ENCODE measurements at regions not wholly inside any gene's neighbourhood (a gene's known extent, or its start where the extent isn't known, plus 50 kb on each side); places are given as distances from the start of the nearest gene placed in this dataset.

DNA sequence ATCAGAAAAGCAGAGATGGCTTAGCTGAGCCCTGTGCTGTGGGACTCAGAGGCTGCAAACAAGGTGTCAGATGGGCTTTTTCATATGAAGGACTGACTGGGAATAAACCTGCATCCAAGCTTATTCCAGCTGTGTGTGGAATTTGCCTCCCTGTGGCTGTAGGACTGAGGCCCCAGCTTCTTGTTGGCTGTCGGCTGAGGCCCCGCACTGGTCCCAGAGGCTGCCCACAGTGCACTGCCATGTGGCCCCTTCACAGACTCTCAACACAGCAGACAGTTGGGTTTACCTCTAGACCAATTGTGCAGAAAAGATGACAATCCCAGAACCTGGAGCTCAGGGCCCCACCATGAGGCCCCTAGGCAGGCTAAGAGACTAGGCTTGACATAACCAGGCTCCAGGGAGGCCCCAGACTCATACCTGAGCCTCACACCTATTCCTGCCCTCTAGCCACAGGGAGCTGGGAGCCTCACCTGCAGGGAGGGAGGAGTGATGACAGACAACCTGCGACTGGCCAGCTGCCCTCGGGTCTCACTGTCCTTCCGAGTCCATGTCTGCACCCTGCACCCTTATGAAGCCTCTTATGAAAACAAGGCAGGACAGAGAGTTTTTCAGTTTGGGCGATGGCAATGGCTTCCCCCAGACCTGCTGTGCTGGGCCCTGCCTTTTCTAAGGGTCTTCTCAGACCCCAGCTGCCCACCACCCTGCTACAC lies 615.5 kb downstream of the NPHP4 start:
- DNase-seq = peak; percentile 46
- peaks cover 0 to 1% (median 0%) of the 10 kb centered on the region in 4 donors for H3K9me3 ChIP-seq
- peaks cover 0 to 15% (median 0%) of the 10 kb centered on the region in 3 donors for H3K27me3 ChIP-seq
- WGBS, 2 donors = 71 to 85% methylated on average over 6 of the region's 6 CpGs
- intact Hi-C loops (cut with DNase I) = no loop called here
- H3K36me3 ChIP-seq = no peaks in the 10 kb centered on the region
- TF ChIP-seq, protein P1, sequence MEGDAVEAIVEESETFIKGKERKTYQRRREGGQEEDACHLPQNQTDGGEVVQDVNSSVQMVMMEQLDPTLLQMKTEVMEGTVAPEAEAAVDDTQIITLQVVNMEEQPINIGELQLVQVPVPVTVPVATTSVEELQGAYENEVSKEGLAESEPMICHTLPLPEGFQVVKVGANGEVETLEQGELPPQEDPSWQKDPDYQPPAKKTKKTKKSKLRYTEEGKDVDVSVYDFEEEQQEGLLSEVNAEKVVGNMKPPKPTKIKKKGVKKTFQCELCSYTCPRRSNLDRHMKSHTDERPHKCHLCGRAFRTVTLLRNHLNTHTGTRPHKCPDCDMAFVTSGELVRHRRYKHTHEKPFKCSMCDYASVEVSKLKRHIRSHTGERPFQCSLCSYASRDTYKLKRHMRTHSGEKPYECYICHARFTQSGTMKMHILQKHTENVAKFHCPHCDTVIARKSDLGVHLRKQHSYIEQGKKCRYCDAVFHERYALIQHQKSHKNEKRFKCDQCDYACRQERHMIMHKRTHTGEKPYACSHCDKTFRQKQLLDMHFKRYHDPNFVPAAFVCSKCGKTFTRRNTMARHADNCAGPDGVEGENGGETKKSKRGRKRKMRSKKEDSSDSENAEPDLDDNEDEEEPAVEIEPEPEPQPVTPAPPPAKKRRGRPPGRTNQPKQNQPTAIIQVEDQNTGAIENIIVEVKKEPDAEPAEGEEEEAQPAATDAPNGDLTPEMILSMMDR (IDR thresholded peaks at IDR 0.05) = no peak
- TF ChIP-seq EP300 (IDR thresholded peaks at IDR 0.05) (no peak), POLR2AphosphoS5 (IDR thresholded peaks at IDR 0.05) (no peak), POLR2A (IDR thresholded peaks at IDR 0.05) (no peak)
- H3K4me1 ChIP-seq = no peaks in the 10 kb centered on the region
- no peak overlapping the region for H3K4me3 ChIP-seq
- H3K27ac ChIP-seq = no peak overlapping the region

DNA sequence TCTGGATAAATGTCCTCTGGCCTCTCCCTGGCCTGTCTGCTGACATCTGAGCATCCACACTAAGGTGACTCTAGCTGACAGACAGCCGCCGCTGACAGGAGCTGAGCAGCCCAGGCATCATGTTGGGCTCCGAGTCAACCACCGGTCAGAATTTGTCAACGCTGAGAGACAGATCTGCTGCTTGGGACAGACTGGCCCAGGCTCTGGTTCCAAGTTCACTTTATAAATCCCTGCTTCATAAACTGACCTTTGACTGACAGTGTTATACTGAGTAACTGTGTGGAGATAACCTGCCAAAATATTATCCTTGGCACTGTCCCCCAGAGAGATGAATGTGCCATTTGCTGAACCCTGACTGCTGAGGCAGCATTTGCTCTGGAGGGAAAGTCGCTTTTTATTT lies 616.7 kb downstream of the NPHP4 start:
- no peaks in the 10 kb centered on the region for H3K36me3 ChIP-seq
- 85 to 90% methylated on average over 6 of the region's 6 CpGs for WGBS, 2 donors
- H3K27me3 ChIP-seq = peaks cover 0 to 13% (median 0%) of the 10 kb centered on the region in 3 donors
- no peak overlapping the region for H3K27ac ChIP-seq
- peaks cover 0 to 1% (median 0%) of the 10 kb centered on the region in 4 donors for H3K9me3 ChIP-seq
- TF ChIP-seq, protein P1 (IDR thresholded peaks at IDR 0.05) = no peak
- TF ChIP-seq POLR2AphosphoS5 (IDR thresholded peaks at IDR 0.05) (no peak), EP300 (IDR thresholded peaks at IDR 0.05) (no peak), POLR2A (IDR thresholded peaks at IDR 0.05) (no peak)
- no peak overlapping the region for H3K4me3 ChIP-seq
- intact Hi-C loops (cut with DNase I) = no loop called here
- no peaks in the 10 kb centered on the region for H3K4me1 ChIP-seq
- peak; percentile 39 for DNase-seq

DNA sequence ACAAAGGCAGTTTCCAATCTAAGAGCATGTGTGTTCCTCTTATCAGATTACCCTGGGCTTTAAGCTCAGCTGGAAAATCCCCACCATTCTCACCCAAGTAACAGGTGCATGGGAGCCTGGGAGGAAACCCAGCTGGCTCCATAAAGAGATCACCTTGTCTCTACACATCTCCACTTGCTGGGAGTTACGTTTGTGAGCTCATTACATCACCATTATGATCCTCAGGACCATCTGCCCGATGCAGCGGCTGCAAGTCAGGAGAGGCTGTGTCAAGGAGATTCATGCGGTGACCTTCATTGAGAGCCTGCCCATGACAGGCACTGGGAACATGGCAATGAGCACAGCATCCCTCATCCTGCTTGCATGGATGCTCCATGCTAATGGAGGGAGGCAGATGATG lies 618.0 kb downstream of the NPHP4 start:
- TF ChIP-seq POLR2AphosphoS5 (IDR thresholded peaks at IDR 0.05) = no peak
- TF ChIP-seq, protein P1 (IDR thresholded peaks at IDR 0.05) = no peak
- intact Hi-C loops (cut with DNase I) = no loop called here
- Histone ChIP-seq H3K27ac (no peak overlapping the region), H3K4me1 (no peaks in the 10 kb centered on the region), H3K9me3 (peaks cover 0 to 1% (median 0%) of the 10 kb centered on the region in 4 donors), H3K4me3 (no peak overlapping the region), H3K27me3 (peaks cover 0 to 3% (median 0%) of the 10 kb centered on the region in 3 donors), H3K36me3 (no peaks in the 10 kb centered on the region)
- peak; percentile 14 for DNase-seq
- 78 to 86% methylated on average over 4 of the region's 4 CpGs for WGBS, 2 donors

DNA sequence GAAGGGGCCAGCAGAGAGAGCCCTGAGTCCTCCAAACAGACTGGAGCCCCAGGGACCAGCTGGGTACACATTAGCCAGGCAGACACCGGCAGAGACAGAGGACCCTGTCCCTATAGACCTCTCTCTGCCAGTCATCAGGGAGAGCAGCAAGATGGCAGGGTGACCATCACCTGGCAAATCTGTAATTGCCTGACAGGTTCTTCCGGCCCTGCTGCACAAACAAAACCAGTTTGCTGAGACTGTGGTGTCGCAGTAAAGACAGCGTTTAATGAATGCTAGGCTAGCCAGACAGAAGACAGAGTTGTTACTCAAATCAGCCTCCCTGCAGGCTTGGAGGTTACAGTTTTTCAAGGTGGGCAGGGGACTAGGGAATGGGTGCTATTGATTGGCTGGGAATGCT lies 618.9 kb downstream of the NPHP4 start:
- Histone ChIP-seq H3K27ac (no peak overlapping the region), H3K4me1 (no peaks in the 10 kb centered on the region), H3K27me3 (no peaks in the 10 kb centered on the region), H3K9me3 (peaks cover 0 to 1% (median 0%) of the 10 kb centered on the region in 4 donors), H3K4me3 (no peak overlapping the region), H3K36me3 (no peaks in the 10 kb centered on the region)
- intact Hi-C loops (cut with DNase I) = no loop called here
- DNase-seq = peak; percentile 19
- TF ChIP-seq POLR2AphosphoS5 (IDR thresholded peaks at IDR 0.05) = no peak
- WGBS, 2 donors = 82 to 91% methylated on average over 4 of the region's 4 CpGs

DNA sequence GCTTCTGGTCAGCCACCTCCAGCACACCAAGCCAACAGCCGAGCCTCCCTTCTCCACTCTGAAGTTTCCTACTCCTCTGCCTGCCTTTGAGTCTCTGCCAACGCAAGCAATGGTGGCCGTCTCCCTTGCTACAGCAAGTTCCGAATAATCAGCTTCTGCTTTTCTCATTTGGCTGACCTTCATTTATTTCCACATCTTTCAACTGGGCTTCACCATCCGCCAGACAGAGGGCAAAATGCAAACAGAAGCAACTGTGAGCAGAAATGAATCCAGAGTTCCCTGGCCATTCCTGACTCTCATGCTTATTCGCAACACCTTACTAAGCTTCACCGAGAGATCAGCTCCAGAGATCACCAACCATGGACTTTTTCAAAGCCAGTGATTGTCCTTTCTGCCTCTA lies 621.0 kb downstream of the NPHP4 start:
- Histone ChIP-seq H3K27me3 (peaks cover 0 to 4% (median 0%) of the 10 kb centered on the region in 3 donors), H3K9me3 (peaks cover 0 to 1% (median 0%) of the 10 kb centered on the region in 4 donors), H3K4me1 (no peaks in the 10 kb centered on the region), H3K36me3 (no peaks in the 10 kb centered on the region), H3K4me3 (no peak overlapping the region), H3K27ac (no peak overlapping the region)
- WGBS, 2 donors = 89 to 90% methylated on average over 7 of the region's 7 CpGs
- DNase-seq = peak; percentile 20
- intact Hi-C loops (cut with DNase I) = no loop called here
- TF ChIP-seq, protein P1 (IDR thresholded peaks at IDR 0.05) = no peak
- TF ChIP-seq POLR2AphosphoS5 (IDR thresholded peaks at IDR 0.05) (no peak), EP300 (IDR thresholded peaks at IDR 0.05) (no peak), POLR2A (IDR thresholded peaks at IDR 0.05) (no peak)
